Peyer's patch (tissue), 4 donors: ENCODE measurements at regions not wholly inside any gene's neighbourhood (a gene's known extent, or its start where the extent isn't known, plus 50 kb on each side); places are given as distances from the start of the nearest gene placed in this dataset.

Experiments used
- POLR2A ChIP-seq, 2 donors: fragments of 450-650 bp; IDR thresholded peaks; one replicate each; pipeline ENCODE4 v1.5.1; 2017; ENCODE audit warnings: antibody characterized with exemption in 2 of 2, mild to moderate bottlenecking in 2 of 2, moderate library complexity in 2 of 2
- TF ChIP-seq, protein P1 (sequence below), 6 experiments: fragments of 450-650 bp in 4 of 6; fragments of 200-600 bp in 2 of 6; sonication (generic) in 1 of 6; IDR thresholded peaks; one replicate each; pipeline ENCODE4 v1.5.1; 2017 to 2019; ENCODE audit warnings: antibody characterized with exemption in 6 of 6, mild to moderate bottlenecking in 3 of 6, moderate library complexity in 1 of 6

DNA sequence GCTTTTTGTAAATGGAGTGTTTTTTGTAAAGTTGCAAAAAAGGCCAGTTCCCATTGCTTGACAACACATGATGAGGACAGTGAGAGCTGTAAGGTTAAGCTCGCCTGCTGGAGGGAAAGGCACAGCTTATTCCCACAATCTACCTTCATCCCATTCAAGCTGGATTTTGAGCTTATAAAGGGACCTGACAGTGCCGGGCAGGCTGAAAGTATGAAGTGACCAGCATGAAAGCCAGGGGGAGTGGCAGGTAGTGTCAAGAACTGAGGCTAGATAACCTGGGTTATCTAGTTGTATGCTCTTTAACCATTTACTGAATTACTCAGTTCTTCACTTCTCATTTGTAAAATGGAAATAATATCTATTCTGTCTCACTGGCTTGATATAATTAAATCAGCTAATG lies 52.3 kb upstream of the KPNA4 start:
- TF ChIP-seq, protein P1, sequence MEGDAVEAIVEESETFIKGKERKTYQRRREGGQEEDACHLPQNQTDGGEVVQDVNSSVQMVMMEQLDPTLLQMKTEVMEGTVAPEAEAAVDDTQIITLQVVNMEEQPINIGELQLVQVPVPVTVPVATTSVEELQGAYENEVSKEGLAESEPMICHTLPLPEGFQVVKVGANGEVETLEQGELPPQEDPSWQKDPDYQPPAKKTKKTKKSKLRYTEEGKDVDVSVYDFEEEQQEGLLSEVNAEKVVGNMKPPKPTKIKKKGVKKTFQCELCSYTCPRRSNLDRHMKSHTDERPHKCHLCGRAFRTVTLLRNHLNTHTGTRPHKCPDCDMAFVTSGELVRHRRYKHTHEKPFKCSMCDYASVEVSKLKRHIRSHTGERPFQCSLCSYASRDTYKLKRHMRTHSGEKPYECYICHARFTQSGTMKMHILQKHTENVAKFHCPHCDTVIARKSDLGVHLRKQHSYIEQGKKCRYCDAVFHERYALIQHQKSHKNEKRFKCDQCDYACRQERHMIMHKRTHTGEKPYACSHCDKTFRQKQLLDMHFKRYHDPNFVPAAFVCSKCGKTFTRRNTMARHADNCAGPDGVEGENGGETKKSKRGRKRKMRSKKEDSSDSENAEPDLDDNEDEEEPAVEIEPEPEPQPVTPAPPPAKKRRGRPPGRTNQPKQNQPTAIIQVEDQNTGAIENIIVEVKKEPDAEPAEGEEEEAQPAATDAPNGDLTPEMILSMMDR (IDR thresholded peaks at IDR 0.05) = peak in 1 of 6 experiments; percentile 41
- TF ChIP-seq POLR2A (IDR thresholded peaks at IDR 0.05) = no peak
